IMR-90 (cell line): ENCODE measurements at regions not wholly inside any gene's neighbourhood (a gene's known extent, or its start where the extent isn't known, plus 50 kb on each side); places are given as distances from the start of the nearest gene placed in this dataset.

Experiments
- ATAC-seq: fragments of 200-7000 bp; cut with Tn5 transposase; 2 replicates; pipeline ENCODE4 v1.9.1; 2020; ENCODE audit warnings: low read depth, mild to moderate bottlenecking, moderate library complexity
- BruUV-seq: library from RNA; stranded (reverse); fragments of 400-500 nt; replicated peaks from 2 replicates; lab custom pipeline; 2021; lab: Mats Ljungman, UMichigan
- CTCF ChIA-PET: fragments of 300-600 bp; formaldehyde crosslinking; extraction: SDS; loops from one replicate; lab custom pipeline; 2021; ENCODE audit warnings: antibody characterized with exemption; lab: Yijun Ruan, JAX
- POLR2A ChIA-PET: fragments of 300-600 bp; sonication (Branson Sonifier 250); formaldehyde crosslinking; loops from one replicate; lab custom pipeline; 2022; ENCODE audit warnings: antibody characterized with exemption; ENCODE audit not compliant: unreplicated experiment; lab: Charles Lee
- DNase-seq: peaks from one replicate; pipeline ENCODE4 v3.0.0; 2013
- H2AFZ ChIP-seq: replicated peaks from 2 replicates; pipeline ENCODE3; 2013; ENCODE audit warnings: low read length, mild to moderate bottlenecking; ENCODE audit not compliant: poor library complexity
- H2AK5ac ChIP-seq: 2 replicates; pipeline ENCODE4 v1.6.1; 2013; ENCODE audit warnings: low read depth, low read length, inconsistent platforms
- H2AK9ac ChIP-seq: replicated peaks from 2 replicates; pipeline ENCODE3; 2013; ENCODE audit warnings: mild to moderate bottlenecking, low read depth, low read length, moderate library complexity; ENCODE audit not compliant: poor library complexity
- H2BK120ac ChIP-seq: 2 replicates; pipeline ENCODE4 v1.6.1; 2013; ENCODE audit warnings: low read depth, low read length, inconsistent platforms
- H2BK15ac ChIP-seq: 3 replicates; pipeline ENCODE4 v1.6.1; 2013; ENCODE audit warnings: low read depth, low read length, inconsistent platforms
- H2BK20ac ChIP-seq: 2 replicates; pipeline ENCODE4 v1.6.1; 2013; ENCODE audit warnings: low read depth, mild to moderate bottlenecking, inconsistent platforms, low read length, moderate library complexity
- H2BK5ac ChIP-seq: 2 replicates; pipeline ENCODE4 v1.6.1; 2013; ENCODE audit warnings: mild to moderate bottlenecking, low read depth, low read length, inconsistent platforms; ENCODE audit not compliant: poor library complexity, severe bottlenecking
- H3K14ac ChIP-seq: replicated peaks from 2 replicates; pipeline ENCODE4 v1.6.1; 2013; ENCODE audit warnings: low read depth, low read length, inconsistent platforms
- H3K18ac ChIP-seq: 2 replicates; pipeline ENCODE4 v1.6.1; 2013; ENCODE audit warnings: low read depth, low read length, control low read depth
- H3K23ac ChIP-seq: 2 replicates; pipeline ENCODE4 v1.6.1; 2013; ENCODE audit warnings: low read depth, low read length, inconsistent platforms
- H3K27ac ChIP-seq: 2 replicates; pipeline ENCODE4 v1.5.1; 2013; ENCODE audit warnings: mild to moderate bottlenecking, control low read depth, low read length; ENCODE audit not compliant: insufficient read depth
- H3K27me3 ChIP-seq: 2 replicates; pipeline ENCODE4 v1.6.1; 2013; ENCODE audit warnings: low read length; ENCODE audit not compliant: control insufficient read depth, insufficient read depth
- H3K36me3 ChIP-seq: 2 replicates; pipeline ENCODE4 v1.6.1; 2013; ENCODE audit warnings: low read length, mixed read lengths; ENCODE audit not compliant: control insufficient read depth, insufficient read depth
- H3K4ac ChIP-seq: 2 replicates; pipeline ENCODE4 v1.6.1; 2013; ENCODE audit warnings: low read depth, low read length, inconsistent platforms
- H3K4me1 ChIP-seq: 2 replicates; pipeline ENCODE4 v1.6.1; 2013; ENCODE audit warnings: low read length, mixed read lengths; ENCODE audit not compliant: control insufficient read depth, insufficient read depth
- H3K4me2 ChIP-seq: 2 replicates; pipeline ENCODE4 v1.6.1; 2013; ENCODE audit warnings: low read depth, mild to moderate bottlenecking, control low read depth, low read length, moderate library complexity
- H3K4me3 ChIP-seq: 2 replicates; pipeline ENCODE4 v1.5.1; 2013; ENCODE audit warnings: low read depth, mild to moderate bottlenecking, control low read depth, low read length, moderate library complexity; ENCODE audit not compliant: insufficient read depth
- H3K56ac ChIP-seq: 2 replicates; pipeline ENCODE4 v1.6.1; 2013; ENCODE audit warnings: low read length, inconsistent platforms; ENCODE audit not compliant: insufficient read depth; ENCODE audit errors: extremely low read depth
- H3K79me1 ChIP-seq, 2 experiments: 2 replicates each; pipeline ENCODE4 v1.6.1; 2013; ENCODE audit warnings: low read length in 2 of 2, inconsistent platforms in 1 of 2, low read depth in 1 of 2
- H3K9ac ChIP-seq: 2 replicates; pipeline ENCODE4 v1.6.1; 2013; ENCODE audit warnings: low read depth, low read length, control low read depth
- H3K9me1 ChIP-seq: 2 replicates; pipeline ENCODE4 v1.6.1; 2013; ENCODE audit warnings: low read length, inconsistent platforms; ENCODE audit not compliant: insufficient read depth
- H3K9me3 ChIP-seq: 2 replicates; pipeline ENCODE4 v1.6.1; 2013; ENCODE audit warnings: low read length; ENCODE audit not compliant: control insufficient read depth, insufficient read depth
- H4K20me1 ChIP-seq: 2 replicates; pipeline ENCODE4 v1.6.1; 2013; ENCODE audit warnings: low read length, inconsistent platforms; ENCODE audit not compliant: insufficient read depth
- H4K5ac ChIP-seq: 2 replicates; pipeline ENCODE4 v1.6.1; 2013; ENCODE audit warnings: mild to moderate bottlenecking, low read depth, low read length, control low read depth
- H4K8ac ChIP-seq, 2 experiments: 2 replicates each; pipeline ENCODE4 v1.6.1; 2013; ENCODE audit warnings: low read depth in 2 of 2, low read length in 2 of 2, control low read depth in 1 of 2, inconsistent platforms in 1 of 2
- H4K91ac ChIP-seq: 2 replicates; pipeline ENCODE4 v1.6.1; 2013; ENCODE audit warnings: low read depth, low read length, inconsistent platforms; ENCODE audit not compliant: insufficient read depth
- BHLHE40 ChIP-seq: fragments of 150-350 bp; IDR thresholded peaks from 2 replicates; pipeline ENCODE4 v1.6.1; 2016; ENCODE audit warnings: mild to moderate bottlenecking, low read depth, low read length
- NFE2L2 ChIP-seq: fragments of 150-350 bp; IDR thresholded peaks from 2 replicates; pipeline ENCODE4 v1.6.1; 2016; ENCODE audit warnings: low read depth, mild to moderate bottlenecking, low read length
- RFX5 ChIP-seq: IDR thresholded peaks from 2 replicates; pipeline ENCODE4 v1.8.0; 2012; ENCODE audit warnings: low read depth, mild to moderate bottlenecking, low read length, moderate library complexity
- WGBS, 2 experiments: methylation state at CpG; one replicate each; pipeline versions ENCODE4 v1.1.5 to v1.1.7; 2013; ENCODE audit warnings: missing lambda C conversion rate in 2 of 2; ENCODE audit not compliant: insufficient read length in 1 of 2; ENCODE audit errors: extremely low coverage in 2 of 2; 5-methylcytosine and 5-hydroxymethylcytosine counted together
- dilution Hi-C: fragments of 300-500 bp; cut with HindIII; formaldehyde crosslinking; loops from one replicate; pipeline ENCODE4 v1.14.3; 2018; ENCODE audit warnings: low sequenced_read_pairs; ENCODE audit not compliant: unreplicated experiment
- in situ Hi-C: fragments of 300-500 bp; cut with MboI; formaldehyde crosslinking; loops from 3 replicates; pipeline ENCODE4 v1.14.3; 2019; ENCODE audit warnings: low sequenced_read_pairs, inconsistent platforms, mixed read lengths
- intact Hi-C: fragments of 100-400 bp; cut with micrococcal nuclease; formaldehyde crosslinking; loops from 2 replicates; pipeline ENCODE4 v1.10.0; 2022

GRCh38 chr17:63258785-63259184 lies 187.3 kb downstream of the CYB561 start:
- TF ChIP-seq RFX5 = no peak
- TF ChIP-seq NFE2L2 = no peak
- TF ChIP-seq BHLHE40 = no peak
- Histone ChIP-seq H3K27ac (no peak overlapping the region), H3K9me3 (no peaks in the 10 kb centered on the region), H4K20me1 (peaks cover 4% of the 10 kb centered on the region), H3K4me3 (no peak overlapping the region), H2AK5ac (no peak overlapping the region), H3K27me3 (no peaks in the 10 kb centered on the region), H3K56ac (no peak overlapping the region), H2AK9ac (no peak overlapping the region), H2BK120ac (no peak overlapping the region), H3K9ac (no peak overlapping the region), H3K4me1 (no peaks in the 10 kb centered on the region), H2AFZ (no peak overlapping the region), H3K23ac (no peak overlapping the region), H3K79me1 (peaks cover 22 to 30% of the 10 kb centered on the region in 2 experiments), H2BK15ac (no peak overlapping the region), H3K4ac (no peak overlapping the region), H3K14ac (no peak overlapping the region), H3K18ac (no peak overlapping the region), H2BK5ac (no peak overlapping the region), H3K9me1 (no peaks in the 10 kb centered on the region), H3K4me2 (no peak overlapping the region), H4K8ac (no peak overlapping the region), H4K91ac (no peak overlapping the region), H4K5ac (no peak overlapping the region), H2BK20ac (no peak overlapping the region), H3K36me3 (peaks cover 5% of the 10 kb centered on the region)
- intact Hi-C loops = no loop called here
- BruUV-seq = no TSS peak
- ATAC-seq = no peak
- CTCF ChIA-PET = no interaction called here
- POLR2A ChIA-PET = no interaction called here
- dilution Hi-C loops = no loop called here
- in situ Hi-C loops = no loop called here
- DNase-seq = no peak
- no CpG with 5 or more reads among the region's 3 CpGs for WGBS, 2 experiments
